ENCODE measurements at regions not wholly inside any gene's neighbourhood (a gene's known extent, or its start where the extent isn't known, plus 50 kb on each side); places are given as distances from the start of the nearest gene placed in this dataset.

GRCh38 chr10:64210211-64210610 is 689.0 kb downstream of the REEP3 start:
- TF ChIP-seq POLR2AphosphoS5 (IDR thresholded peaks at IDR 0.05; ENCODE audit: low read depth, low read length) (no peak), TAF1 (IDR thresholded peaks at IDR 0.05; ENCODE audit: borderline replicate concordance, low read depth, low read length) (no peak)

Data from GM12892 (cell line).